GM21717 (cell line): ENCODE measurements at regions not wholly inside any gene's neighbourhood (a gene's known extent, or its start where the extent isn't known, plus 50 kb on each side); places are given as distances from the start of the nearest gene placed in this dataset.
"Not testable (repeated sequence)": the region's sequence is repeated elsewhere in the genome, so short reads cannot be mapped to it uniquely, and the experiment has no call there.

Experiments
- ATAC-seq: cut with Tn5 transposase; IDR thresholded peaks from one replicate; pipeline ENCODE4 v1.9.1; 2021; ENCODE audit warnings: mild to moderate bottlenecking, moderate library complexity; ENCODE audit not compliant: unreplicated experiment

DNA sequence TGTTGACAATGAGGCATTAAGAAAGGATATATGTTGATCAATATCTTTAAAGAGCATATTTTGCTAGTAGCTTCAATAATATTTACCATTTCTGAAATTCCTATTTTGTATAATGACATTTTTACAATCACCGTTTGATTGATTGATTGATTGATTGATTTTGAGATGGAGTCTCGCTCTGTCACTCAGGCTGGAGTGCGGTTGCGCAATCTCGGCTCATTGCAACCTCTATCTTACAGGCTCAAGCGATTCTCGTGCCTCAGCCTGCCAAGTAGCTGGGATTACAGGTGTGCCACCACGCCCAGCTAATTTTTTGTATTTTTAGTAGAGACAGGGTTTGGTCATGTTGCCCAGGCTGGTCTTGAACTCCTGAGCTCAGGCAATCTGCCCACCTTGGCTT is 150.9 kb upstream of the TEX13D start:
- ATAC-seq: not testable (repeated sequence)

DNA sequence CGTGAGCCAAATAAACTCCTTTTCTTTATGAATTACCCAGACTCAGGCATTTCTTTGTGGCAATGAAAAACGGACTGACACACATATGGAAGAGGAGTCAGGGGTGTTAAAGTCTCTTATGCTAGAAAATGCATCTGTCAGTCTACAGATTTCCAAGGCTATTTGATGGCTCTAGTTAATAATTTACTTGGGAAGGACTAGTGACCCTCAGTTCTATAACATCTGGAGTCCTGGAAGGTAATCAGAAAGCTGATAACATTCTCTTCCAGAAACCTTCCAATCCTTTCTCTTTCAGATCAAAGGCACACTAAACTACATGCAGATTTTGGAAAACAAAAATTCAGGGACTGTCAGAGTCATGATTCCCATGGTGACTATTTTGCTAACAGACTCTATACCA is 142.0 kb upstream of the TEX13D start:
- no peak for ATAC-seq

DNA sequence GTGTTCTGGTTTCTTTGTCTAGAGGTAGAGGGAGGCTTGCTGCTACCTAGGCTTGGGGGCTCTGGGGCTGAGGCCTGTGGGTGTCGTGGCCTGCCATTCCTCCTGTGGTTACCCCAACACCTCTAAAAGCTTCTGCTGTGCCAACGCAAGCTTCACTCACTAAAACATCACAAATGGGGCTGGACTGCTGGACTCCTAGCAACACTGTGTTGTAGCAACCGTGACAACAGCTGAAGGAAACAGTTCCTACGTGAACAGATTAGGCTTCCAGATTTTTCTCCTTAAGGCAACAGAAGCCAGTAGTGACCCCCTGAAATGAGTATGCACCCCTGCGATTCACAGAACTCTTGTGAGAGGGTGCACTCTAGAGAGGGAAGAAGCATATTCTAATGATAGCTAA is 138.3 kb upstream of the TEX13D start:
- ATAC-seq: no peak

DNA sequence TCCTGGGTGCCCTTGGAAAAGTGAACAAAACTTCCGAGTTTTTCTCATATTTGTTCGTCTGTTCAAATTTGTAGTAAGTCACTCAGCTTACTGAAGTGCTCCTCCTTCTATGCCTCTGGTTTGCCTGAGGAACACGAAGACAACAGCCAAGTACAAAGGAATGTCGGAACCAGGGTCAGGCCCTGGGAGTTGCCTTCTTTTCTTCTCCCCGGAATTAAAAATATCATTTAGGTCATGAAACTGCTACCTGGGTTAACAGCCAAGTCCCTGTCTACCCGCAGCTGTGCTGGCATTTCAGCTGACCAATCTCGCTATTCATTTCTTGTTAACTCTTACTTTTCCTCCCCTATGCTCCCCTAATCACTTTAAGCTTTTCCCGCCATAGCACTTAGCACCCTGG is 137.6 kb upstream of the TEX13D start:
- no peak for ATAC-seq

DNA sequence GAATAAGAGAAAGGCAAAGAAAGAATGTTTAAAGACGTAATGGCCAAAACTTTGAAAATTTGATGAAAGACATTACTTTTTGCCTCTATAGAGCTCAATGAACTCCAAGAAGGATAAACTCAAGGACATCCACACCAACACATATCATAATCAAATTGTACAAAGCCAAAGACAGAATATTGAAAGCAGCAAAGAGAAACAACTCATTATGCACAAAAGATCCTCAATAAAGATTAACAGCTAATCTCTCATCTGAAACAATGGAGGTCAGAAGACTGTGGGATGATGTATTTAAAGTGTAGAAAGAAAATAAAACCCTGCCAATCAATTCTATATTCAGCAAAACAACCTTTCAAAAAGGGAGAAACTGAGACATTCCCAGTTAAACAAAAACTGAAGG is 129.1 kb upstream of the TEX13D start:
- no peak for ATAC-seq

DNA sequence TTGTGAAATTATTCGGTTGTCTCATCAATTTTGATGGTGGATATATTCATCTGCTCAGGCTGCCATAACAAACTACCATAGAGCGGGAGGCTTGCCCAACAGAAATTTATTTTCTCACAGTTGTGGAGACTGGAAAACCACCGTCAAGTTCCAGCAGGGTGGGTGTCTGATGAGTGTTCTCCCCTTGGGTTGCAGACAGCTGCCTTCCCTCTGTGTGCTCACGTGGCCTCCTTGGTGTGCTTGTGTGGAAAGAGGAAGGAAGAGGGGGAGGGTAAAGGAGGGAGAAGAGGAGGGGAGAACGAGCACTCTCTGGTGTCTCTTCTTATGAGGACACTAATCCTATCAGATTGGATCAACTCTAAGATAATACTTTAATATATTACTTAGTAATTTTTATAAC is 123.8 kb upstream of the TEX13D start:
- no peak for ATAC-seq

DNA sequence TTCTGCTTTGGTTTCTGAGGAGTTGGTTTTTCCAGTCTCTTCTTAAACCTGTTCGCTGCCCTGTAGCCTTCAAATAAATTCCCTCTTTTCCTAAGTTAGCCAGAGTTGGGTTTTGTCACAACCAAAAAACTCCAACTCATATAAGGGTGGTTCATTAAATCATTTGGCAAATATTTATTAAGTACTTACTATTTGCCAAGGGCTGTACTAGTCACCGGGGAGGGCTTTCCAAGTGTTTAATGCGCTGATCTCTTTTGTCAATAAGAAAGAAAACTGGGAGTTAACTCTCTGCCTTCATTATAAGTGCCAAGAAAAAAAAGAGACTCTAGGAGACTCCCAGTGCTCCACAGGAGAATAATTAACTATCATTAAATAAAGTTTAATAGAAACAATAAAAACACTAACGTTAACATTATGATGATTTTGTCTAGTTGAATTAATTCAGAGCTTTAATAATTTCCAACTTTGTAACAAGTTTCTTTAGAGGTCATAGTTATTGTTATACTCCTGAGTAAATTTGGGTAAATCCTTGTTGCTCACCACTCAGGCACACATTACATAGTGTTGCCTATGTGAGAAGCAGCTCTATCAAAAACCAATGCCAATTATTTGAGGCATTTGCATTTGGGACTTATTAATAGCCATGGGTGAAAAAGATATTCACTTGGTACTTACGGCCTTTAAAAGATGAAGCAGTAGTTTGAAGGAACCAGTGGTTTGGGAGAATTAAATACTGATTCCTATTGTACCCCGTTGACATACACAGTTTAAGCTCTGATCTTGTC is 122.5 kb upstream of the TEX13D start:
- ATAC-seq: no peak

DNA sequence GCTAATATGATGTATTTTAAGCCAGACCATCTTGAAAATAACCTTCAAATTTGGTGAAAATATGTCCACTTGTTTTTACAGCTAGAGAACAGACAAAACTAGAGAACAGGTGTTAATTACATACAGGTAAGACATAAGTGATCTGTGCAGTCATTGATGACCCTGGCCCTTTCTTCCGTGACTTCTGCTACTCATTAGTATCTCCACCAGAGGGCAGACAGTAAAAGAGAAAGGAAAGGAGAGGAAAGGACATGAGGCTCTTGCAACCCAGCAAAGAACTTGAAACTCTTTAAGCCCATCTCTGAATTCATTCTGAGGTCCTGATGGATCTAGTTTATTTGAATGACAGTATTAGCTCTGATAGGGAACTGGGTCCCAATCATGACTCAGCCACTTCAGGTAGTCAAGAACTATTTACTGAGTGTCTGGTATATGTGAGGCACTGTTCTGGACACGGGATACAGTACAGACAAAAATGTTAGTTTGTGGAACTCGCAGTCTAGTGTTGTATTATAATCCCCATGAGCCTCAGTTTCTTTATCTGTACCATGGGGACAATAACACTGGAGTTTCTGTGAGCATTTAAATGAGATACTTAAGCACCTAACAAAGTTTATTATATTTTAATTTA is 121.0 kb upstream of the TEX13D start:
- ATAC-seq: peak; percentile 89

DNA sequence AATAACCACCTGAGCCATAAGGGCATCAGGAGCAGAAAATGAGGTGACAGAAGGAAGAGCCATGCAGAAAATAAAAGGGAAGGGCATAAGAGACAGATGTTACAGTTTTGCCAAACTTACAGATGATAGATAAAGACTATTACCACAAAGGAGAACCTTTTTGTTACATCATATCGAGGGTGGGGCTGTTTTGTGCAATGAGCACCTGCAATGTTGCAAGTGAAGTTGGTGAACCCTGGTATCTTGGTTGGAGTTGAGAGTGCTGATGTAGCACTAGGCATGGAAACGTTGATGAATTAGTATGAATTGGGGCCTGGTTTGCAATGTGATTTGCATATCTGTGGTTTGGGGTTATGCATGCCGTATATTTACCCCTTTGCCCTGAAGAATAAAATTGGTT is 119.8 kb upstream of the TEX13D start:
- no peak for ATAC-seq

DNA sequence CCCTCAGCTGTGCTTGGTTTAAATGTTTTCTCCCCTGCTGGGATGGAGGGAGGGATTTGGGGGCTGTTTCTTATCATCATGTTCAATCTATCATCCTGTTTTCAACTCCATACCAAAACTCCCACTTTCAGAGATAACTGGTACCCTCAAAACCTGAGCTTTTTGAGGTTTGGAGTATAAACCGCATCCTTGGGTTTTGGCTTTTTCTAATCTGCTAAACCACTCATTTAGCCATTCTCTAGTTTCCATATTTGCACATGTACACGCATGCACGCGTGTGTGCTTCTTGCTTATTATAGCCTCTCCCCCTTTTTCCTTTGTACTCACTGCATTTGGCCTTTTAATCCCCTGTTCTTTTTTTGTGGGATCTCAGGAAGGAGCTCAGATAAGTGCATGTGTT is 116.7 kb upstream of the TEX13D start:
- no peak for ATAC-seq

DNA sequence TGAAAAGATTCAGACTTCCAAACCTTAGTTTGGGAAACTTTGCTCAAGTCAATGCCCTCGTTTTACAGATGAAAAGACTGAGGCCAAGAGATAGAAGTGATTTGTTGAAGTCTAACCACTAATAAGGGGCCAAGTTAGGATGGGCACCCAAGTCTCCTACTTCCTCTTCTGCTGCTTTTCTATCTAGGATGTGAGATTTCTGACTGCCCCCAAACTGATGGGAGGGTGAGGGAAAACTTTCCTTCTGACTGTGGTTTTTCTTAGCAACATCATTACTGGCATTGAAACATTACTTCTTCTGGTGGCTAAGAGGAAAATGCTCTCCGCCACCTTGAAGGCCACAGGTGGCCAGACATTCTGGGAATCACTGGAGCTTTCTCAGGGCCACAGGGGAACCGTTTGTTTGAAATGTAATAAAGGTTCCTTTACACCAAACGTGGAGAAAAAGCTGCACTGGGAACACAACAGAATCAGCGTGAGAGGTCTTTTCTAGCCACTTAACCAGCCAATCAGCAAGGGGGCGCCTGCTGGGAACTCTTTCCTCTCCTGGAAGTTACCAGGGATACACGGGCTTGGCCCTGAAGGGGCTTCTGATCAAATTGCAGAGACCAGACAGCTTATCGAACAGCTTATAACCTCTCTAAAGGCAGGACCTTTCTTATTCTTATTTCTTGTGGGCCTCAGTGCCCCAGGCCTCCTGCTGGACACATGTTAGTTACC is 115.9 kb upstream of the TEX13D start:
- ATAC-seq: no peak

DNA sequence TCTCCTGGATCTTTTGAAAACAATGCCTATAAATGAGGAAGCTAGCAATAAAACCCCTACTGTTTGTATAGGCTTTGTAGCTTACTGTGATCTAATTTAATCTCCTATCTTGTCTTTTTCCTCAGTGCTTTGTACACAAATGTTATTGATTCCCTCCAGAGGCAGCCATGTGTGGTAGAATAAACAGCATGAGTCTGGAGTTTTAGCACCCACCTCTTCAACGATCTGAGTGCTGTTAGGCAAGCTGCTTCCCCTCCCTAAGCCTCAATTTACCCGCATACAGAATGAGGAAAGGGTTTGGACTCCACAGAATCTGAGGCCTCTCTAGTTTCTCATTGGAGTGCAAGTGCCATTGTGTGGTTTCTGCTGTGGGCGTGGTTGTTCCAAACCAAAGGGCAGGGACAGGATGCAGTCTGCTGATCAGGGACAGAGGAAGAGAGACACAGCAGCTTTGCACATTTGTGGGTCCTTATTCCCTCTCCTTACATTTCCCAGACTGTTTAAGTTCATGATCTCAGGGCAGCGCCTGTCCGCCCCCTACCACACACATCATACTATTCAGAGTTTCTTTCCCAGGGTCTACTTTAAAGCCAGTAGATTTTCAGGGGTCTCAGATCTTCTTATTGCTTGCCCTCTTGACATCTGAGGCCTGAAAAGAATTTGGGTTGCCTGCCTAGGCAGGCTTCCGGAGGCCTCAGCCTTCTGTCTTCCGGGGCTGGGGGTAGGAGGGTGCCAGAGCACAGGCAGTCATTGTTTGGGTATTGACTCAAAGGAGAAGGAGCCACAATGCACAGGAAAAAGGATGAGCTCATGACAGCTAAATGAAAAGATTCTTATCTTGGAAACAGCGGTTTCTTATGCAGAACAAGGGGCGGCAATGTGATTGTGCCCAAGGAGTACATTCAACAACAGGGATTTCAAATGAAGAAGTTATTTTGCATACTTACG is 114.9 kb upstream of the TEX13D start:
- ATAC-seq: peak; percentile 58

DNA sequence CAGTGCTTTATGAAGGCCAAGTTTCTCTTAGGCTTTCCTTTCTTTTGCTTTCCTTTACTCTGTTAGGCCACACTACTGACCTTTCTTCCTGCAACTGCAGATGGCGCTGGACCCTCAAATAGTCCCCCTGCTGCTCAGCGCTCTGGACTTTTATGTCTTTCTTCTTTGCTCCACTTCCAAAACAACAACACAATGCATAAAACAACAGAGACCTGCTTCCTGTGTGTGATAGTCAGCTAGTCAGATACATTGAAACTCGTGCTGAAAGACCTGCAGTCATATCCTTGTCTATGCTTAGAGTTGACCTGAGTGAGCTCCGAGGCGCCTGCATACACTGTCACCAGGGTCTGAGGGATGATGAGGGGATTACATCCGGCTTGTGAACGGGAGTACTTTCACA is 108.9 kb upstream of the TEX13D start:
- no peak for ATAC-seq

DNA sequence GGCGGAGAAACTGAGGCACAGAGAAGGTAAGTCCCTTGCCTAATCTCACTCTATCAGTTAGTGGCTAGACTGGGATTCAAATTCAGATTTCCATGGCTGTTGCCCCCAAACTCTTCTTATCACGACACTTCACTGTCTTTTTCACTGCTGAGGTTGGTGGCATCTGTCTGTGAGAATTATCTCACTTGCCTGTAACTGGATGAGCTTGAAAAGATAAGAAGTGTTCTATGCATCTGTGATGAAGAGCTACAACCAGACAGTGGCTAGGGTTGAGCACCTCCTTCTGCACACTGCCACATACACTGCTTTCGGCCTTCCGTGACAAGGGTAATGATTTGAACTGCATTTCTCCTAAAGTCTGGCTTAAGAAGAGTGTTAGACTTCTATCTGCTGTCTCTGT is 107.9 kb upstream of the TEX13D start:
- no peak for ATAC-seq

DNA sequence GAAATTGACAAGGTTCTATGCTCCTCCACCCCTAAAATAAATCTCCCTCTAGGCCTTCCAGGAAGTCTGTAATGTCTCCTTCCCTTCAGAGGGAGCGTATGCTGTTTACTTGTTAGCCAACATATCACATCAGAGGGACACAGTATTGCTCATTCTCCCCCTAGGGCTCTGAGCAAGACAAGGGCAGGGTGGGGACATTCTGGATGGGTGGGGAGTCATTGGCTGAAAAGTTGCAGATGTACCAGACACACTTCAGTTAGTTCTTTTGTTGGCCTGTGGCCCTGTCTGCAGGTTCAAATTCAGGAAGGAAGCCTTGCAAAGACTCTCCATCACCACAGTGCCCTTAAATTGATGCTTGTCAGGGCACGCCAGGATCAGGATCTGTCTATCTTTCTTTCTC is 106.3 kb upstream of the TEX13D start:
- no peak for ATAC-seq

DNA sequence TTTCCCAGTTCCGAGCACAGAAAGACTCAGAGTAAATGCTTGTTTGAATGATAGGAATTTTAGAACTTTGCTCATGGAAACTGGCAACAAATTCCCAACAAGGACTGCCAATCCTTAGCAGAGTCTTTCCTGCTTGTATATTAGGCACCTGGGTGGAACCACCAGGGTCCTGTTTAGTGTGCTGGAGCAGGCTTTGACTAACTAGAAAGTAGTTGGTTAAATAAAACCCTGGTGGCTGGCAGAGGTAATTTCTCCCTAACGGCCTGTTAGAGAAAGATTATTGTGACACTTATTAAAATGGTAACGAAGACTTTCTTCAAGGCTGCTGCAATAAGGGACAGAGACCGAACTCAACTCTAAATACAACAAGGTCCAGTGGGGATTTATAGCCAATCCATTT is 103.6 kb upstream of the TEX13D start:
- no peak for ATAC-seq

DNA sequence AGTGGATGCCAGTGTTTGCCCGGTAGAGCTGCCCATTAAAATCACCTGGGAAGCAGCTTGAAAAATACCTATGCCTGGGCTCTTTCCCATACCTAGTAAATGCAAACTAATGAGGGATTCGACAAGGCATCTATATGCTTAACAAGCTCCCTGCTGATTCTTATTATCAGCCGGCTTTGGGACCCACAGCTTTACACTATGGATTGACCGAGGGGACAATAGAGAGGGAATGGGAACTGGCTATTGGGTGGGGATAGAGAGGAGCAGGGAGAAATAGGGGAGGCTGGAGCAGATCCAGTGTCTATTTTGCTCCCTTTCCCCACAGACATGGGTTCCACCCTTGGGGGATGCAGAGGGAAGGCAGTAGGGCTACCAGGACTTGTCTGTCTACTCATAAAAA is 103.1 kb upstream of the TEX13D start:
- ATAC-seq: no peak

DNA sequence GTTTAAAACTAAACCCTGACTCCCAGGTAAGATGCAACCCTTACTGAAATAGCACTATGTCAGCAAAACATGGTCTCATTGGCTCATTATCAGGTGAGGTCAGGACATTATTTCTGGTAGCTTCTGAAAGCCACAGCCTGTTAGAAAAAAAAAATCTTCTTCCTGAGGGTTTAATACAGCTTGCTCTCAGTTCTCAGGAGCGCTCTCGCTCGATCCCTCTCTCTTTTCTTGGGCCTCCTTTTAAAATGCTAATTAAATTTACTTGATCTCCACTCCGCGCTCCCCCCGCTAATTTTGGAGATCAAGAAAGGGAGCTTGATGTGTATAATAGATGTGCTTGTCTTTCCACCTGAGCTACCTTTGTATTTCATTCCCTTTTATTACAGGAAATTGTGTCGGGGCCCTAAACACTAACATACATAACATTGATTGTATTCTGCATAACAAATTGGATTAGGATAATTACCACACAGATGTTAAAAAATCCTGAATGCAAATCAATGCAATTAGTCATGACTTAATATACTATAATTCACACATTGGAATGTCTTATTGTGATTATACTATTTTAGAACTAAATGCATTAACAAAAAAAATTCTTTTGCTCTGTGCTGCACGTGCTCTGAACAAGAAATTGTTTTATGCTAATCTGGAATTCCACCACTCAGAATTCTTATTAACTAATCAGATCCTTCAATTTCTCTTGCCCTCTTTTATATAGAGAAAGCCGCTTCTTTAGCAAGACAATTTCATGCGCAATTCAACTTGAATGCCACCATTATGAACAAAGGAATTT is 101.6 kb upstream of the TEX13D start:
- no peak for ATAC-seq

DNA sequence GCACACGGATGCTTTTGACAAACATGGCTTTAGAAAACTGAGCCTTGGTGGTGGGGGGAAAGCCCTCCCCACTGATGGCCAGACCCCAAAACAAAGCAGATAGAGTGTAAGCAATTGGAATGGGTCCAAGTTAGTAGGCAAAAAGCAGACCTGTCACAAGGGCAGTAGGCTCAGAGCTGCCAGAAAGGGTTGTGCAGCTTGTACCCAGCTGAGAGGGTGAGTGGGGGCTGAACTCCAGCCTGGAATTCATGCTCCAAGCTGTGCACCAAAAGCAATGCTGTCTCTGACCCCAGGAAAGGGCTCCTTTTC is 101.1 kb upstream of the TEX13D start:
- no peak for ATAC-seq

DNA sequence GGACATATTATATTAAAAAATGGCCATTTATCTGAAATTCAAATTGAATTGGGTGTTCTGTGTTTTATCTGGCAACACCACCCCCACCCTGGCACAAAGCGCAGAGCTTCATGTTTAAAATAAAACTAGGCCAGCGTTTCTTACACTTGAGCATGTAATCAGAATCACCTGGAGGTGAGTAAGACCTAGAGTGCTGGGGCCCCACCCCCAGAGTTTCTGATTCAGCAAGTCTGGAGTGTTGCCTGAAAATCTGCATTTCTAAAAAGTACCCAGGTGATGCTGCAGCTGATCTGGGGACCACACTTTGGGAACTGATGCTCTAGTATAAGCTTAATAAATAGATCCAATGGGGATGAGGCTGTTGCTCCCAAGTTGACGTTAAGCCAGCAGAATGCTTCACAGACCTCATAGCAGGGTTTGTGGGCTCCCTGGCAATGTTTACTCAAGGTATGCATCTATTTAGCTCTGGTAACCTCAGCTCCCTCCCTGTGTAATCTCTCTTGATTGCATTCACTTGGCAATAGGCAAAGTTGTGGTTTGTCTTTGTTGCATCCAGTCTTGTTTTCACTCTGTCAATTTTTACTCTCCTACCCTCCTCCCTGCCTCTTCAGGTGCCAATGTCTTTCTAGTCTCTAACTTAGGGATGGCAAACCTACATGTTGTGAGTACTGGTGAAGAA is 99.8 kb upstream of the TEX13D start:
- ATAC-seq: peak; percentile 84
